SJCRH30 (cell line): ENCODE measurements at regions not wholly inside any gene's neighbourhood (a gene's known extent, or its start where the extent isn't known, plus 50 kb on each side); places are given as distances from the start of the nearest gene placed in this dataset.
A peak's percentile ranks its signal among the peaks of the same experiment; 100 is the strongest.

Source experiments
- DNase-seq, 2 experiments: peaks; one replicate each; pipeline ENCODE4 v3.0.0-alpha.2; 2015 to 2020
- H3K27ac ChIP-seq: fragments of 250-450 bp; sonication (Bioruptor Pico); 2 replicates; pipeline ENCODE4 v1.5.1; 2020; ENCODE audit warnings: mild to moderate bottlenecking, moderate library complexity
- H3K27me3 ChIP-seq: fragments of 250-450 bp; sonication (Bioruptor Pico); 2 replicates; pipeline ENCODE4 v1.5.1; 2020; ENCODE audit warnings: mild to moderate bottlenecking, moderate library complexity
- H3K36me3 ChIP-seq: fragments of 250-450 bp; sonication (Bioruptor Pico); 2 replicates; pipeline ENCODE4 v1.5.1; 2020; ENCODE audit warnings: mild to moderate bottlenecking, moderate library complexity
- H3K4me1 ChIP-seq: fragments of 250-450 bp; sonication (Bioruptor Pico); 2 replicates; pipeline ENCODE4 v1.5.1; 2020; ENCODE audit warnings: mild to moderate bottlenecking, moderate library complexity
- H3K4me3 ChIP-seq: fragments of 250-450 bp; sonication (Bioruptor Pico); 2 replicates; pipeline ENCODE4 v1.5.1; 2020; ENCODE audit warnings: mild to moderate bottlenecking, moderate library complexity
- H3K9me3 ChIP-seq: fragments of 250-450 bp; sonication (Bioruptor Pico); replicated peaks from 2 replicates; pipeline ENCODE4 v1.5.1; 2020; ENCODE audit warnings: mild to moderate bottlenecking, moderate library complexity

- Histone ChIP-seq H3K4me1 (peaks cover 12% of the 10 kb centered on the region), H3K36me3 (no peaks in the 10 kb centered on the region), H3K27me3 (no peaks in the 10 kb centered on the region), H3K9me3 (no peaks in the 10 kb centered on the region), H3K27ac (no peak overlapping the region), H3K4me3 (no peak overlapping the region)
- peak; percentile 46 to 66 for DNase-seq
Observed at GRCh38 chr2:160836755-160837154, 323.5 kb upstream of the TANK start.

GRCh38 chr2:160837416-160837815 is 322.8 kb upstream of the TANK start:
- no peak overlapping the region for H3K4me3 ChIP-seq
- H3K27me3 ChIP-seq: no peaks in the 10 kb centered on the region
- no peak overlapping the region for H3K27ac ChIP-seq
- DNase-seq: no peak
- H3K9me3 ChIP-seq: no peaks in the 10 kb centered on the region
- H3K36me3 ChIP-seq: no peaks in the 10 kb centered on the region
- peaks cover 12% of the 10 kb centered on the region for H3K4me1 ChIP-seq

GRCh38 chr2:160838147-160838546 is 322.1 kb upstream of the TANK start:
- Histone ChIP-seq H3K27ac (no peak overlapping the region), H3K36me3 (no peaks in the 10 kb centered on the region), H3K9me3 (no peaks in the 10 kb centered on the region), H3K4me1 (peaks cover 12% of the 10 kb centered on the region), H3K27me3 (no peaks in the 10 kb centered on the region), H3K4me3 (no peak overlapping the region)
- no peak for DNase-seq

GRCh38 chr2:160838691-160839090 is 321.5 kb upstream of the TANK start:
- no peak for DNase-seq
- no peaks in the 10 kb centered on the region for H3K27me3 ChIP-seq
- no peak overlapping the region for H3K4me3 ChIP-seq
- no peaks in the 10 kb centered on the region for H3K36me3 ChIP-seq
- no peaks in the 10 kb centered on the region for H3K9me3 ChIP-seq
- H3K27ac ChIP-seq: no peak overlapping the region
- H3K4me1 ChIP-seq: peaks cover 12% of the 10 kb centered on the region

- no peaks in the 10 kb centered on the region for H3K27me3 ChIP-seq
- H3K36me3 ChIP-seq: no peaks in the 10 kb centered on the region
- H3K27ac ChIP-seq: no peak overlapping the region
- H3K4me3 ChIP-seq: no peak overlapping the region
- H3K4me1 ChIP-seq: peaks cover under 1% of the 10 kb centered on the region
- no peaks in the 10 kb centered on the region; the same call in 1 of the 2 replicates for H3K9me3 ChIP-seq
- DNase-seq: peak; percentile 39 to 52
Observed at GRCh38 chr2:160842286-160842685, 317.9 kb upstream of the TANK start.

- Histone ChIP-seq H3K9me3 (no peaks in the 10 kb centered on the region), H3K27me3 (no peaks in the 10 kb centered on the region), H3K27ac (no peak overlapping the region), H3K36me3 (no peaks in the 10 kb centered on the region), H3K4me3 (no peak overlapping the region), H3K4me1 (no peaks in the 10 kb centered on the region)
- no peak for DNase-seq
Observed at GRCh38 chr2:160859096-160859495, 301.1 kb upstream of the TANK start.

GRCh38 chr2:160862226-160862625 is 298.0 kb upstream of the TANK start:
- Histone ChIP-seq H3K4me3 (no peak overlapping the region), H3K27me3 (no peaks in the 10 kb centered on the region), H3K9me3 (no peaks in the 10 kb centered on the region), H3K4me1 (no peaks in the 10 kb centered on the region), H3K27ac (no peak overlapping the region), H3K36me3 (no peaks in the 10 kb centered on the region)
- DNase-seq: no peak

GRCh38 chr2:160868891-160869290 is 291.3 kb upstream of the TANK start:
- Histone ChIP-seq H3K4me1 (peaks cover 10% of the 10 kb centered on the region), H3K4me3 (no peak overlapping the region), H3K9me3 (no peaks in the 10 kb centered on the region), H3K27me3 (no peaks in the 10 kb centered on the region), H3K27ac (no peak overlapping the region), H3K36me3 (no peaks in the 10 kb centered on the region)
- DNase-seq: no peak

- DNase-seq: no peak
Observed at GRCh38 chr2:160869411-160869810, 290.8 kb upstream of the TANK start.

GRCh38 chr2:160870729-160871465 is 289.3 kb upstream of the TANK start:
- Histone ChIP-seq H3K27ac (no peak overlapping the region), H3K4me1 (peaks cover 10% of the 10 kb centered on the region), H3K36me3 (no peaks in the 10 kb centered on the region), H3K4me3 (no peak overlapping the region), H3K9me3 (no peaks in the 10 kb centered on the region), H3K27me3 (no peaks in the 10 kb centered on the region)
- DNase-seq: peak; percentile 43 to 61

More at GRCh38 chr2:160869411-160869810, 290.8 kb upstream of the TANK start:
- Histone ChIP-seq H3K4me1 (peaks cover 10% of the 10 kb centered on the region), H3K36me3 (no peaks in the 10 kb centered on the region), H3K4me3 (no peak overlapping the region), H3K27me3 (no peaks in the 10 kb centered on the region), H3K27ac (no peak overlapping the region), H3K9me3 (no peaks in the 10 kb centered on the region)

GRCh38 chr2:160871953-160872352 is 288.3 kb upstream of the TANK start:
- Histone ChIP-seq H3K36me3 (no peaks in the 10 kb centered on the region), H3K27ac (no peak overlapping the region), H3K4me3 (no peak overlapping the region), H3K4me1 (peaks cover 10% of the 10 kb centered on the region), H3K27me3 (no peaks in the 10 kb centered on the region), H3K9me3 (no peaks in the 10 kb centered on the region)
- no peak for DNase-seq

- Histone ChIP-seq H3K4me1 (peaks cover 2% of the 10 kb centered on the region), H3K36me3 (no peaks in the 10 kb centered on the region), H3K9me3 (no peaks in the 10 kb centered on the region), H3K4me3 (no peak overlapping the region), H3K27me3 (no peaks in the 10 kb centered on the region), H3K27ac (no peak overlapping the region)
- DNase-seq: peak in 1 of 2 experiments; percentile 16
Observed at GRCh38 chr2:160876029-160876428, 284.2 kb upstream of the TANK start.

- no peak for DNase-seq
- no peaks in the 10 kb centered on the region for H3K36me3 ChIP-seq
- no peaks in the 10 kb centered on the region for H3K9me3 ChIP-seq
- H3K4me1 ChIP-seq: no peaks in the 10 kb centered on the region
- H3K27me3 ChIP-seq: no peaks in the 10 kb centered on the region
- H3K4me3 ChIP-seq: no peak overlapping the region
- H3K27ac ChIP-seq: no peak overlapping the region
Observed at GRCh38 chr2:160876765-160877164, 283.5 kb upstream of the TANK start.

- Histone ChIP-seq H3K9me3 (no peaks in the 10 kb centered on the region), H3K36me3 (no peaks in the 10 kb centered on the region), H3K4me3 (no peak overlapping the region), H3K27ac (no peak overlapping the region), H3K4me1 (no peaks in the 10 kb centered on the region), H3K27me3 (no peaks in the 10 kb centered on the region)
- DNase-seq: no peak
Observed at GRCh38 chr2:160878618-160879017, 281.6 kb upstream of the TANK start.

- H3K4me3 ChIP-seq: no peak overlapping the region
- H3K4me1 ChIP-seq: no peaks in the 10 kb centered on the region
- no peak overlapping the region for H3K27ac ChIP-seq
- H3K36me3 ChIP-seq: no peaks in the 10 kb centered on the region
- no peak for DNase-seq
- no peaks in the 10 kb centered on the region for H3K27me3 ChIP-seq
- H3K9me3 ChIP-seq: no peaks in the 10 kb centered on the region
Observed at GRCh38 chr2:160882906-160883305, 277.3 kb upstream of the TANK start.

- no peaks in the 10 kb centered on the region for H3K36me3 ChIP-seq
- no peak for DNase-seq
- H3K4me3 ChIP-seq: no peak overlapping the region
- H3K27ac ChIP-seq: no peak overlapping the region
- no peaks in the 10 kb centered on the region for H3K27me3 ChIP-seq
- H3K9me3 ChIP-seq: no peaks in the 10 kb centered on the region
- no peaks in the 10 kb centered on the region for H3K4me1 ChIP-seq
Observed at GRCh38 chr2:160884056-160884455, 276.2 kb upstream of the TANK start.
